ENCODE measurements at regions not wholly inside any gene's neighbourhood (a gene's known extent, or its start where the extent isn't known, plus 50 kb on each side); places are given as distances from the start of the nearest gene placed in this dataset.

DNA sequence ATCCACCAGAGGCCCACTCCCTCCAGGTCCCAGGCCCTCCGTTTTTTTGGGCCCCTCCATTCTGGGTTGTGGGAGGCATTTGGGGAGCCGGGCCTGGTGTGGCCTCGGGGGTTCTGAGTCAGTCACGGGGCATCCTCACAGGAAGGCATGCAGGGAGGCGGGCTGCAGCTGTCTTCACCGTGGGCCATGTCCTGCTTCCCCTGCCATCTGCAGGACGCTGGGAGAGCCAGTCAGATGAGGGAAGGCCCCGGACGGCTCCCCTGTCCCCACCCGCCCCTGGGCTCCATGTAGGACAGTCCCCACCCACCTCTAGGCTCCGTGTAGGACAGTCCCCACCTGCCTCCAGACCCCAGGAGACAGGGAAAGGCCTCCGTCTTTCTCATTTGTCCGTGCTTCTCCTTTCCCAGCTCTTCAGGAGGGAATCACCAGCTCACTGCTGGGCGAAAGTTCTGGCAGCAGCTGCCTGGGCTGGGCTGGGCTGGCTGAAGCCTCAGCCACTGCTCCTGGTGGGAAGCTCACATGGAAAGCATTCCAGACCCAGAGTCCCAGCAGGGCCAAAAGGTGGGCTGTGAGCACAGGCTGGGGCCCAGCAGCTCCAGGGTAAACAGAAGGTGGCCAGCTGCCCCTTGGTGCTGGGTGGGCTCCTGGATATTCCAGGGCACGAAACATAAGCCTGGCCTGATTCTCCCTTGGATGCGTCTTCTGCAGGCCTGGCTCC lies 217.8 kb downstream of the KIF26A start:
- H3K27me3 ChIP-seq (ENCODE audit: control insufficient read depth, insufficient read depth, low read length) = no peaks in the 10 kb centered on the region
- no peak for DNase-seq (ENCODE audit: low read depth, low spot score)
- no peak overlapping the region for H3K4me3 ChIP-seq (ENCODE audit: low read length)
- no peaks in the 10 kb centered on the region for H3K36me3 ChIP-seq (ENCODE audit: control insufficient read depth, insufficient read depth, low read length)
- H3K27ac ChIP-seq (ENCODE audit: low read length) = no peak overlapping the region
- H3K4me1 ChIP-seq (ENCODE audit: control insufficient read depth, insufficient read depth, low read length) = no peaks in the 10 kb centered on the region; the same call in 1 of the 2 replicates
- no CpG with 5 or more reads among the region's 16 CpGs for WGBS (ENCODE audit: insufficient coverage, insufficient read length)
- no peaks in the 10 kb centered on the region for H3K9me3 ChIP-seq (ENCODE audit: control insufficient read depth, insufficient read depth, low read length)

DNA sequence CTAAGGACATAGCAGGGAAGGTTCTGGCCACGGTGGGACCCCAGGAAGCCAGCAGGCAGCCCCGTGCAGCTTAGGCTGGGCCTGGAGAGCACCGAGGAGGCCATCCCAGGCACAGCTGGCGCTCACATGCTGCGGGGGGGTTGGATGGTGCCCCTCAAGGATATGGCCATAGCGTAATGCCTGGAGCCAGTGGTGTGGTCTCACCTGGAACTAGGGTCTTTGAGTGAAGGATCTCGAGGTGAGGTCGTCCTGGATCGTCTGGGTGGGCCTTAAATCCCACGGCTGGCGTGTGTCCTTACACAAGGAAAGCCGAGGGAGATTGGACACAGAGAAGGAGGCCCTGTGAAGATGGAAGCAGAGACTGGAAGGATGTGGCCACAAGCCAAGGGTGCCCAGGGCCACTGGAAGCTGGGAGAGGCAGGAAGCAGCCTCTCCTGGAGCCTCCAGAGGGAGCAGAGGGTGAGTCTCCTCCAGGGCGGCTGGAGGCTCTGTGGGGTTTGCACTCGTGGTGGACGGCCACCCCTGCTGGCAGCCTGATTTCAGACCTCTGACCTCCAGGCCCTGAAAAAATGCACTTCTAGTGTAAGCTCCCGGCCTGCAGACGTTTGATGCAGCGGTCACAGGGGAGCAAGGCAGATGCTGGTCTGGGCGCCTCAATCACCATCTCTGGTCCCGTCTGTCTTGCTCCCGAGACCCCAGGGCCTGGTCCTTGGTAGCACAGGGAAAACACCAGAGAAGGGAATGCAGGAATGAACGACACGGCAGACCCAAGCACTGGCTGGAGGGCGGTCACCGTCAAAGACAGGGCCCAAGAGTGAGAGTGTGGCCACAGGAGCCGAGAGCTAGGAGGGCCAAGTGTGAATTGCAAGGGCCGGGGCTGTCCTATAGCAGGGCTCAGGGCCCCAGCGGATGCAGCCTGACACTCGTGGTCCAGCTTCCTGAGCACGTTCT lies 218.6 kb downstream of the KIF26A start:
- H3K27me3 ChIP-seq (ENCODE audit: control insufficient read depth, insufficient read depth, low read length) = no peaks in the 10 kb centered on the region
- H3K36me3 ChIP-seq (ENCODE audit: control insufficient read depth, insufficient read depth, low read length) = no peaks in the 10 kb centered on the region; the same call in 1 of the 2 replicates
- no peak overlapping the region for H3K27ac ChIP-seq (ENCODE audit: low read length)
- no peak for DNase-seq (ENCODE audit: low read depth, low spot score)
- no peaks in the 10 kb centered on the region; the same call in 1 of the 2 replicates for H3K4me1 ChIP-seq (ENCODE audit: control insufficient read depth, insufficient read depth, low read length)
- WGBS (ENCODE audit: insufficient coverage, insufficient read length) = no CpG with 5 or more reads among the region's 30 CpGs
- no peak overlapping the region for H3K4me3 ChIP-seq (ENCODE audit: low read length)
- no peaks in the 10 kb centered on the region for H3K9me3 ChIP-seq (ENCODE audit: control insufficient read depth, insufficient read depth, low read length)

DNA sequence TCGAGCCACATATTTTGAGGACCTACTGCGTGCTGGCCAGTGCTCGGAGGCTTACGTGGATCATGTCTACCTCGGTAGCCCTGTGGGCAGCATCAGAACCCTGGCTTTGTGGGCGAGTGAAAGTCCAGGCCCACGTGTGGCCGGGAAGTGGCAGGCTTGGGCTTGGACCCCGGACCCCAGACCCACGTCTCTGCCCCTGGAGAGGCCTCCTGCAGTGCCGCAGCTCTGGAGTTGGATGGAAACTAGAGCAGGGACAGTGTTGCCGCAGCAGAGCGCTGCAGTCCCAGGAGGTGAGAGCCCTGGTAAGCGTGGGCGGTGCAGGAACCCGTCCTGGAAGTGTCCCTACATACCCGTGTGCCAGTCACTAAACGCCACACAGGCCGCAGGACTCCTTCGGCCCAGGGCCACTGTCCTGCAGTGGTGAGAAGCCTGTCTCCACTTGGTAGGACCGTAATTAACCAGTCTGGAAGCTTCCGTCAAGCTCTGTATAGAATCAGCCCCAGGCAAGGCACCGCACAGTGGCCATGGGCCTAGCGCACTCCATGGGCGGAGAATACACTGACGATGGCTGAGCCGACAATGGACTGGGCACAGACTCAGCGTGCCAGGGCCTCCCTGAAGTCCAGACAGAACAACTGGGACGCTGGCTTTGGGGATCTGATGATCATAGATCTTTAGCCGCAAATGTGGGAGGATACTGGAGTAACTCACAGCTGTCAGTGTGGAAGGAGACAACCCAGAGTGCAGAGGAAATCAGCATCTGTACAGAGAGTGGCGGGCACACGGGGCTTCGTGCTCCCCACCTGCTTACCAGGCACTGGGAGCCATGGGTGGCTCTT lies 219.5 kb downstream of the KIF26A start:
- no CpG with 5 or more reads among the region's 33 CpGs for WGBS (ENCODE audit: insufficient coverage, insufficient read length)
- Histone ChIP-seq H3K27me3 (ENCODE audit: control insufficient read depth, insufficient read depth, low read length) (no peaks in the 10 kb centered on the region), H3K36me3 (ENCODE audit: control insufficient read depth, insufficient read depth, low read length) (no peaks in the 10 kb centered on the region; the same call in 1 of the 2 replicates), H3K4me3 (ENCODE audit: low read length) (no peak overlapping the region), H3K4me1 (ENCODE audit: control insufficient read depth, insufficient read depth, low read length) (no peaks in the 10 kb centered on the region; the same call in 1 of the 2 replicates), H3K9me3 (ENCODE audit: control insufficient read depth, insufficient read depth, low read length) (no peaks in the 10 kb centered on the region), H3K27ac (ENCODE audit: low read length) (no peak overlapping the region)
- DNase-seq (ENCODE audit: low read depth, low spot score) = no peak

DNA sequence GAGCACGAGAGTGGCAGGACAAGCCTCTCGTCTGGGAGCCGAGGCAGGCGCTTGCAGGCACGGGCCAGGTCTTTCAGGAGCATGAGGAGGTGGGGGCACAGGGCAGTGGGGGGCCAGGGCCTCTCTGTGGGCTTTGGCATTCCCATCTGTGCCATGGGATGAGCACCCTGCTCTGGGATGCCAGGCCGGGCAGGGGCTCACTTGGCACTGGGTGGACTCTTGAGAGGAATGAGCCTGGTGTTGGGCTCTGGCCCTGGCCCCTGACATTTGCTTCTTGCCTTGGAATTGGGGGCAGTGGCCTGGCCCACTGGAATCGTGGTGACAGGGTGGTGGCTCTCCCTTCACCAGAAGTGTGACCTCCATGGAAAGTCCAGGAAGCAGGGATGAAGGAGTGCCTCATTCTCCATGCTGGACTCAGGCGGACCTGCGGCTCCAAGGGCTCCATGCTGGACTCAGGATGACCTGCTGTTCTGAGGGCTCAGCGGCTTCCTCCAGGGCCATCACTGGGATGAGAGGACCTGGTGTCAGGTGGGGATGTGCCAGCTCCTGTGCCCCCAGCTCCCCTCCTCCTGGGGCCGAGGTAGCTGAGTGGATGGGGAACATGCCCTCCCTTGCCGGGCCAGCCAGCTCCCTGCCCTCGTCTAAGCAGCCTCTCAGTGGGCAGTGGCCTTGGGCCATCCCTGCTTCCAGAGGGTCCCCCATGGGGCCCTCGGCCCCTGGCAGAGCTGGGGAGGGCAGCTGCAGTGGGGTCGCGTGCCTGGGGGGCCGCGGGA lies 220.3 kb downstream of the KIF26A start:
- Histone ChIP-seq H3K9me3 (ENCODE audit: control insufficient read depth, insufficient read depth, low read length) (no peaks in the 10 kb centered on the region), H3K4me3 (ENCODE audit: low read length) (no peak overlapping the region), H3K27ac (ENCODE audit: low read length) (no peak overlapping the region), H3K36me3 (ENCODE audit: control insufficient read depth, insufficient read depth, low read length) (no peaks in the 10 kb centered on the region; the same call in 1 of the 2 replicates), H3K4me1 (ENCODE audit: control insufficient read depth, insufficient read depth, low read length) (no peaks in the 10 kb centered on the region; the same call in 1 of the 2 replicates), H3K27me3 (ENCODE audit: control insufficient read depth, insufficient read depth, low read length) (no peaks in the 10 kb centered on the region)
- DNase-seq (ENCODE audit: low read depth, low spot score) = no peak
- WGBS (ENCODE audit: insufficient coverage, insufficient read length) = no CpG with 5 or more reads among the region's 18 CpGs

DNA sequence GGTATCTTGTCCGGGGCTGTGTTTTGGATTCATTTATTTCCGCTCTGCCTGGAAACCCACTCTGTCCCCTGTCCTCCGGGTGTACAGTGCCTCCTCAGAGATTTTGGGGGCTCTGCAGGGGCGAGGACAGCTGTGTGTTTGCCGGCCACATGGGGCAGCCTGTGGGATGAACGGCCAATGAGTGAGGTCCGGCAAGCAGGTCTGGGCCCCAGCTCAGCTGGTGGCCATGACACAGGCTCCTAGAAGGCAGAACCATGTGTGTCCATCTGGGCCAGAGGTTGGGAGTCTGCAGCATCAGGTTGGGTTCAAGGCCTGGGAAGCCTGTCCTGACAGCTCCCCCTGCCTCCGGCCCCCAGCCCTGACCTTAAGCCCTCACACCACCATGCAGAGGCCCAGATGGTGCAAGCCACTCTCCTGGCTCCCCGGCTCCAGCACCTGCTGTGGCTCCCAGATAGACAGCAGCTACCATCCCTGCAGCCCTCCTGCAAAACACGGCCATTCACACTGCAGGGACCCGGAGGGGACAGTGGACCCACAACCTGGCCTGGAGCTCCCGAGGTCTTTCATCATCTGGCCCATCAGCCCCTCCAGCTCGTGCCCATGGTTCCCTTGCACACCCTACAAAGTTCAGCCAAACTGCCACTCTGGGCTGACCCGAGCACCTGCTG lies 220.1 kb upstream of the C14orf180 start:
- H3K4me3 ChIP-seq (ENCODE audit: low read length) = no peak overlapping the region
- DNase-seq (ENCODE audit: low read depth, low spot score) = no peak
- H3K9me3 ChIP-seq (ENCODE audit: control insufficient read depth, insufficient read depth, low read length) = no peaks in the 10 kb centered on the region
- H3K4me1 ChIP-seq (ENCODE audit: control insufficient read depth, insufficient read depth, low read length) = no peaks in the 10 kb centered on the region; the same call in 1 of the 2 replicates
- WGBS (ENCODE audit: insufficient coverage, insufficient read length) = no CpG with 5 or more reads among the region's 14 CpGs
- H3K36me3 ChIP-seq (ENCODE audit: control insufficient read depth, insufficient read depth, low read length) = no peaks in the 10 kb centered on the region; the same call in 1 of the 2 replicates
- no peaks in the 10 kb centered on the region for H3K27me3 ChIP-seq (ENCODE audit: control insufficient read depth, insufficient read depth, low read length)
- H3K27ac ChIP-seq (ENCODE audit: low read length) = no peak overlapping the region

DNA sequence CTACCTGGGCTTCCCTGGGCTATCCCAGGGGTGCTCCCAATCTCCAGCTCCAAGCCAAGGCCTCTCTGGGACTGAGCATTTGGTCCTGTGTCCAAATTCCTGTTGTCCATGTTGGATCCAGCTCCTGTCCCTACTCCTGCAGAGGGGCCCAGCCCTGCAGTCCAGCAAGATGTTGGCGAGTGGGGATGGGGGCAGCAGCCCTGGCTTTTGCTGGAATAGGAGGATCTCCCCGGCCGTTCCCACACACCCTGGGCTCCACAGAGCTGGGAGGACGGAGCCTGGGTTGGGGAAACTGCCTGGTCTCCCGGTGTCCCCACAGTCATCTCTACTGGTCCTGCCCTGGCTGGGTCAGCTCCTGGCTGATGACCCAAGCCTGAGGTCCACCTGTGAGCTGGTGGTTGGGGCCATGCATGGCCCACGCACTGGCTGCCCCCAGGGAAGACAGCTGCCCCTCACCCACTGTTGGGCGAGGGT lies 219.6 kb upstream of the C14orf180 start:
- Histone ChIP-seq H3K36me3 (ENCODE audit: control insufficient read depth, insufficient read depth, low read length) (no peaks in the 10 kb centered on the region; the same call in 1 of the 2 replicates), H3K27ac (ENCODE audit: low read length) (no peak overlapping the region), H3K9me3 (ENCODE audit: control insufficient read depth, insufficient read depth, low read length) (no peaks in the 10 kb centered on the region), H3K4me3 (ENCODE audit: low read length) (no peak overlapping the region), H3K4me1 (ENCODE audit: control insufficient read depth, insufficient read depth, low read length) (no peaks in the 10 kb centered on the region; the same call in 1 of the 2 replicates), H3K27me3 (ENCODE audit: control insufficient read depth, insufficient read depth, low read length) (no peaks in the 10 kb centered on the region)
- no CpG with 5 or more reads among the region's 7 CpGs for WGBS (ENCODE audit: insufficient coverage, insufficient read length)
- no peak for DNase-seq (ENCODE audit: low read depth, low spot score)

DNA sequence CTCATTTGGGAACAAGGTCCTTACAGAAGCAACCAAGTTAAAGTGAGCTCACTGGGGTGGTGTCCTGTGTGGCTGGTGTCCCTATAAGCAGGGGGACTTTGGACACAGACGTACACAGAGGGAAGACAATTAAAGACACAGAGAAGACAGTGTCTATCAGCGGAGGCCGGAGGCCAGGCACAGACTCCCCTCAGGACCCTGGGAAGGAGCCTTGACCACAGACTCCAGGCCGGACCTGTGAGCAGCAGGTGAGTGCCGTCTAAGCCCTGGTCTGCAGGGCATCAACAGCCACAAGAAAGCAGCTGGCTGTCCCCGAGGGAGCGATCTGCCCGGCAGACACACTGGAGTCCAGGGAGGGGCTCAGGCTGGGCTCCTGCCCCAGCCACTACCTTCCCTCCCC lies 219.1 kb upstream of the C14orf180 start:
- H3K27ac ChIP-seq (ENCODE audit: low read length) = no peak overlapping the region
- no peaks in the 10 kb centered on the region for H3K27me3 ChIP-seq (ENCODE audit: control insufficient read depth, insufficient read depth, low read length)
- H3K4me3 ChIP-seq (ENCODE audit: low read length) = no peak overlapping the region
- no peak for DNase-seq (ENCODE audit: low read depth, low spot score)
- WGBS (ENCODE audit: insufficient coverage, insufficient read length) = no CpG with 5 or more reads among the region's 8 CpGs
- no peaks in the 10 kb centered on the region; the same call in 1 of the 2 replicates for H3K4me1 ChIP-seq (ENCODE audit: control insufficient read depth, insufficient read depth, low read length)
- no peaks in the 10 kb centered on the region for H3K9me3 ChIP-seq (ENCODE audit: control insufficient read depth, insufficient read depth, low read length)
- no peaks in the 10 kb centered on the region; the same call in 1 of the 2 replicates for H3K36me3 ChIP-seq (ENCODE audit: control insufficient read depth, insufficient read depth, low read length)

DNA sequence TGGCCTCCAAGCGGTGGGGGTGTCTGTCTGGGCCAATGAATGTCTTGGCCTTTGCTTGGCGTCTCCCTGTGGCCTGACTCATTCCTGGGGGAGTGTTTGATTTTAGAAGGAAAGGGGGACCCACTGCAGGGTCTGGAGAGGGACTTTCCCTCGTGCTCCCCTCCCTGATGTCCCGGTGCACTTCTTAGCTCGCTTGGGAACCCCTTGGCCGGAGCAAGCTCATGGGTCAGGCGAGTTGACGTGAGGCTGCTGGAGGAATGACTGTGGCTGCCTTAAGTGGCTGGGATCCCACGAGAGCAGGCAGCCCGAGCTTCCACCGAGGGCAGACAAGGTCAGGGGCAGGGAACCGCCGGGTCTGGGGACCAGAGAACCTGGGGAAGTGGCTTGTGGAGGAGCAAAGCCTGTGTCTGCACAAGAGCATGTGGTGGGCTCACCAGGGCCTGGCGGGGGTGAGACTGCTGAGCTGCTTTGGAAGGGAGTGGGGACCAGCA lies 218.4 kb upstream of the C14orf180 start:
- WGBS (ENCODE audit: insufficient coverage, insufficient read length) = no CpG with 5 or more reads among the region's 14 CpGs
- no peak for DNase-seq (ENCODE audit: low read depth, low spot score)
- Histone ChIP-seq H3K36me3 (ENCODE audit: control insufficient read depth, insufficient read depth, low read length) (no peaks in the 10 kb centered on the region; the same call in 1 of the 2 replicates), H3K27me3 (ENCODE audit: control insufficient read depth, insufficient read depth, low read length) (no peaks in the 10 kb centered on the region), H3K27ac (ENCODE audit: low read length) (no peak overlapping the region), H3K4me1 (ENCODE audit: control insufficient read depth, insufficient read depth, low read length) (no peaks in the 10 kb centered on the region; the same call in 1 of the 2 replicates), H3K4me3 (ENCODE audit: low read length) (no peak overlapping the region), H3K9me3 (ENCODE audit: control insufficient read depth, insufficient read depth, low read length) (no peaks in the 10 kb centered on the region)

Measured in iPS DF 6.9 (cell line).